ENCODE measurements at regions not wholly inside any gene's neighbourhood (a gene's known extent, or its start where the extent isn't known, plus 50 kb on each side); places are given as distances from the start of the nearest gene placed in this dataset.

GRCh38 chr9:126122901-126123616, 203.6 kb upstream of the MVB12B start:
- H3K4me1 ChIP-seq, result no peaks in the 10 kb centered on the region
- H2AFZ ChIP-seq, result no peak overlapping the region
- H3K4me2 ChIP-seq (ENCODE audit: low read length), result no peak overlapping the region
- H3K27me3 ChIP-seq (ENCODE audit: control insufficient read depth, insufficient read depth, low read length), result no peaks in the 10 kb centered on the region
- no peaks in the 10 kb centered on the region for H3K9me3 ChIP-seq (ENCODE audit: control insufficient read depth, low read length)
- H3K36me3 ChIP-seq (ENCODE audit: control insufficient read depth, insufficient read depth, low read length), result no peaks in the 10 kb centered on the region
- H3K79me2 ChIP-seq, result no peaks in the 10 kb centered on the region
- no peak overlapping the region for H3K27ac ChIP-seq
- no peak overlapping the region for H3K9ac ChIP-seq
- H3K4me3 ChIP-seq (ENCODE audit: low read depth, low read length), result no peak overlapping the region
- no peak for TF ChIP-seq CTCF (IDR thresholded peaks at IDR 0.05)

DNA sequence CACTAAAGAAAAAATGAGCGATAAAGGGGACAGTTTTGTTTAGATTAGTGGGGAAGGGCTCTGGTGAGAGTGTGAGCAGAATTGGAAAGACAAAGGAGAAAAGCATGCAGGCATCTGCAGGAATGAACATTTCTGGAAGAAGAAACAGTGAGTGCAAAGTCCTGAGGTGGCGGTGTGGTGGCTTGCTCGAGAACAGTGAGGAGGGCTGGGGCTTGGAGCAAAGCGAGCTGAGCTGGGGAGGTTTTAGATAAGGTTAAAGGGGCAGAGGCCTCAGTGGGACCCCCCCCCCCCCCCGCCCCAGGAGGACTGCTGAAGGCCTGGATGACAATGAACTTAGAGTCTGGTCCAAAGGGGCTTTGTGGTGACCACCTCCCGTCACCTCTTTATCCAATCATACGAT, 202.7 kb upstream of the MVB12B start:
- Histone ChIP-seq H3K79me2 (no peaks in the 10 kb centered on the region), H3K4me1 (no peaks in the 10 kb centered on the region), H3K4me2 (ENCODE audit: low read length) (no peak overlapping the region), H2AFZ (no peak overlapping the region), H3K9me3 (ENCODE audit: control insufficient read depth, low read length) (no peaks in the 10 kb centered on the region), H3K9ac (no peak overlapping the region), H3K27me3 (ENCODE audit: control insufficient read depth, insufficient read depth, low read length) (no peaks in the 10 kb centered on the region), H3K4me3 (ENCODE audit: low read depth, low read length) (no peak overlapping the region), H3K27ac (no peak overlapping the region), H3K36me3 (ENCODE audit: control insufficient read depth, insufficient read depth, low read length) (no peaks in the 10 kb centered on the region)
- no peak for TF ChIP-seq CTCF (IDR thresholded peaks at IDR 0.05)

DNA sequence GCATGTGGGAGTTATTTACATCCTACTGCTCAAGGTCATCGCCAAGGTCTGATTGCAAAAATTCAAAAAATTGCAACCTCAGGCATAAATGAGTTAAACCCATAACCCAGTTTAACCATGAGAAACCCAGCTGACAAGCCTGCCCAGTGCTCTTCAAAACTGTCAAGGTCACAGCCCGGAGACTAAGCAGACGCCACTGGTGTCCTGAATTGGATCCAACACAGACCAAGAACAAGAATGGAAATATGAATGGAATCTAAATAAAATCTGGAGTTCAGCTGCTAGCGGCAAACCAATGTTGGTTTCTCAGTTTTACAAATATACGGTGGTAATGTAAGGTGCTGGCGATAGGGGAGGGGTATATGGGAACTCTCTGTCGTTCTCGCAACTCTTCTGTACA, 201.5 kb upstream of the MVB12B start:
- Histone ChIP-seq H3K9me3 (ENCODE audit: control insufficient read depth, low read length) (no peaks in the 10 kb centered on the region), H2AFZ (no peak overlapping the region), H3K36me3 (ENCODE audit: control insufficient read depth, insufficient read depth, low read length) (no peaks in the 10 kb centered on the region), H3K27me3 (ENCODE audit: control insufficient read depth, insufficient read depth, low read length) (no peaks in the 10 kb centered on the region), H3K9ac (no peak overlapping the region), H3K4me3 (ENCODE audit: low read depth, low read length) (no peak overlapping the region), H3K27ac (no peak overlapping the region), H3K4me2 (ENCODE audit: low read length) (no peak overlapping the region), H3K79me2 (no peaks in the 10 kb centered on the region), H3K4me1 (no peaks in the 10 kb centered on the region)
- TF ChIP-seq CTCF (IDR thresholded peaks at IDR 0.05), result no peak

DNA sequence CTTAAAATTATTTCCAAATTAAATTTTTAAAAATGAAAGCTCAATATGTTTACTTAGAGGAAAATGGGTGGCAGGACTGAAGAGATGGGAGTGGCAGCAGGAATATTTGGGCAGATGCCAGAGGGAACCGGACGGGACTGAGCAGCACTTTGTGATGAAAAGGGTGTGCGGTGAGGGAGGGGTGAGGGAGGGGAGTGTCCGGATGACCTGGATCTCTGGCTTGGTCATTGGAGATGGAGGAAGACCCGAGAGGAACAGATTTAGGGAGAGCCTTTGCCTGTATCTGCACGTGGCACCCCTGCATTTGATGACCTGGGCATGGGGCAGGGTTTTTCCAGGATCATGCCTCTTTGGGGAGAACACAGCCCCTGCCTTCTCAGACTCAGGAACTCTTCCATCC, 201.1 kb upstream of the MVB12B start:
- no peak for TF ChIP-seq CTCF (IDR thresholded peaks at IDR 0.05)
- H3K9ac ChIP-seq, result no peak overlapping the region
- no peaks in the 10 kb centered on the region for H3K79me2 ChIP-seq
- no peak overlapping the region for H2AFZ ChIP-seq
- no peaks in the 10 kb centered on the region for H3K4me1 ChIP-seq
- no peak overlapping the region for H3K4me3 ChIP-seq (ENCODE audit: low read depth, low read length)
- no peaks in the 10 kb centered on the region for H3K27me3 ChIP-seq (ENCODE audit: control insufficient read depth, insufficient read depth, low read length)
- no peaks in the 10 kb centered on the region for H3K36me3 ChIP-seq (ENCODE audit: control insufficient read depth, insufficient read depth, low read length)
- H3K27ac ChIP-seq, result no peak overlapping the region
- H3K9me3 ChIP-seq (ENCODE audit: control insufficient read depth, low read length), result no peaks in the 10 kb centered on the region
- no peak overlapping the region for H3K4me2 ChIP-seq (ENCODE audit: low read length)

DNA sequence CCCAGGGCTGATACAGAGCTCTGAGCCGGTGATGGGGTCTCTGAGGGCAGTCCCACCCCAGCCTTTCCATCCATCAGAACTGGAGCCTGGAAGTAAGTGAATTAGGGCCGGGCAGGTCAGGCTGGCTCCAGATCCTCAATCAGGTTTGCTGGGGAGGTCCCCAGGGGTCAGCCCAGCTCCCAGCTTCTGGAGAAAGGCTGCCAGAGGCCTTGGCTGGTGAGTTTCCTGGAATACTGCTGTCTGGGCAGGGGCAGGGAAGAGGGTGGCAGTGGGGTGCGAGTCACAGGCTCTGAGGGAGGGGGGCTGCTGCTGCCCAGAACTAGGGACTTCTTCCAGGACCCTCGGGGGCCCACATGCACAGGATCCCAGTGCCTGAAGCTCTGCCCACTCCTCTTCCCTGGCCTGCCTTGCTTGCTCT, 200.6 kb upstream of the MVB12B start:
- H3K79me2 ChIP-seq, result no peaks in the 10 kb centered on the region
- H3K27me3 ChIP-seq (ENCODE audit: control insufficient read depth, insufficient read depth, low read length), result no peaks in the 10 kb centered on the region
- H3K4me2 ChIP-seq (ENCODE audit: low read length), result no peak overlapping the region
- H3K4me1 ChIP-seq, result no peaks in the 10 kb centered on the region
- no peak overlapping the region for H2AFZ ChIP-seq
- no peaks in the 10 kb centered on the region for H3K9me3 ChIP-seq (ENCODE audit: control insufficient read depth, low read length)
- no peak for TF ChIP-seq CTCF (IDR thresholded peaks at IDR 0.05)
- H3K27ac ChIP-seq, result no peak overlapping the region
- no peak overlapping the region for H3K9ac ChIP-seq
- H3K36me3 ChIP-seq (ENCODE audit: control insufficient read depth, insufficient read depth, low read length), result no peaks in the 10 kb centered on the region
- no peak overlapping the region for H3K4me3 ChIP-seq (ENCODE audit: low read depth, low read length)
